SU-DHL-6 (cell line): ENCODE measurements at regions not wholly inside any gene's neighbourhood (a gene's known extent, or its start where the extent isn't known, plus 50 kb on each side); places are given as distances from the start of the nearest gene placed in this dataset.

Experiments
- EZH2phosphoT487 ChIP-seq: fragments of 200-600 bp; sonication (generic), shearing (Covaris generic); conservative IDR thresholded peaks from 2 replicates; pipeline ENCODE4 v1.6.1; 2018; ENCODE audit warnings: mild to moderate bottlenecking, antibody characterized with exemption, low read length, moderate library complexity, mixed read lengths
- TF ChIP-seq, protein P1 (sequence below): fragments of 200-600 bp; sonication (generic); IDR thresholded peaks from one replicate; pipeline ENCODE4 v1.5.1; 2017; ENCODE audit warnings: antibody characterized with exemption, mild to moderate bottlenecking, low read length, moderate library complexity; ENCODE audit not compliant: insufficient read depth, poor library complexity, severe bottlenecking

- TF ChIP-seq, protein P1, sequence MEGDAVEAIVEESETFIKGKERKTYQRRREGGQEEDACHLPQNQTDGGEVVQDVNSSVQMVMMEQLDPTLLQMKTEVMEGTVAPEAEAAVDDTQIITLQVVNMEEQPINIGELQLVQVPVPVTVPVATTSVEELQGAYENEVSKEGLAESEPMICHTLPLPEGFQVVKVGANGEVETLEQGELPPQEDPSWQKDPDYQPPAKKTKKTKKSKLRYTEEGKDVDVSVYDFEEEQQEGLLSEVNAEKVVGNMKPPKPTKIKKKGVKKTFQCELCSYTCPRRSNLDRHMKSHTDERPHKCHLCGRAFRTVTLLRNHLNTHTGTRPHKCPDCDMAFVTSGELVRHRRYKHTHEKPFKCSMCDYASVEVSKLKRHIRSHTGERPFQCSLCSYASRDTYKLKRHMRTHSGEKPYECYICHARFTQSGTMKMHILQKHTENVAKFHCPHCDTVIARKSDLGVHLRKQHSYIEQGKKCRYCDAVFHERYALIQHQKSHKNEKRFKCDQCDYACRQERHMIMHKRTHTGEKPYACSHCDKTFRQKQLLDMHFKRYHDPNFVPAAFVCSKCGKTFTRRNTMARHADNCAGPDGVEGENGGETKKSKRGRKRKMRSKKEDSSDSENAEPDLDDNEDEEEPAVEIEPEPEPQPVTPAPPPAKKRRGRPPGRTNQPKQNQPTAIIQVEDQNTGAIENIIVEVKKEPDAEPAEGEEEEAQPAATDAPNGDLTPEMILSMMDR = no peak
- TF ChIP-seq EZH2phosphoT487 = no peak
Observed at GRCh38 chr1:61520401-61520800, 204.5 kb downstream of the TM2D1 start.
